IPS-18a (cell line): ENCODE measurements at regions not wholly inside any gene's neighbourhood (a gene's known extent, or its start where the extent isn't known, plus 50 kb on each side); places are given as distances from the start of the nearest gene placed in this dataset.

Experiments
- H3K27ac ChIP-seq: one replicate; pipeline ENCODE4 v1.5.1; 2013; ENCODE audit warnings: low read length
- H3K27me3 ChIP-seq: one replicate; pipeline ENCODE4 v1.6.1; 2013; ENCODE audit warnings: mild to moderate bottlenecking, low read length; ENCODE audit not compliant: control insufficient read depth, insufficient read depth
- H3K36me3 ChIP-seq: one replicate; pipeline ENCODE4 v1.6.1; 2013; ENCODE audit warnings: low read depth, low read length; ENCODE audit not compliant: control insufficient read depth
- H3K4me1 ChIP-seq: one replicate; pipeline ENCODE4 v1.6.1; 2013; ENCODE audit warnings: low read depth, low read length; ENCODE audit not compliant: control insufficient read depth
- H3K4me3 ChIP-seq: one replicate; pipeline ENCODE4 v1.5.1; 2013; ENCODE audit warnings: low read length
- H3K9ac ChIP-seq: one replicate; pipeline ENCODE4 v1.6.1; 2013; ENCODE audit warnings: mild to moderate bottlenecking, low read length, moderate library complexity
- H3K9me3 ChIP-seq: one replicate; pipeline ENCODE4 v1.6.1; 2013; ENCODE audit warnings: low read depth, low read length; ENCODE audit not compliant: control insufficient read depth

GRCh38 chr3:110470310-110470709 lies 601.3 kb upstream of the NECTIN3 start:
- Histone ChIP-seq H3K4me3 (no peak overlapping the region), H3K4me1 (no peaks in the 10 kb centered on the region), H3K36me3 (no peaks in the 10 kb centered on the region)

GRCh38 chr3:110473405-110473804 lies 598.2 kb upstream of the NECTIN3 start:
- no peaks in the 10 kb centered on the region for H3K9me3 ChIP-seq
- H3K4me3 ChIP-seq: no peak overlapping the region
- H3K36me3 ChIP-seq: no peaks in the 10 kb centered on the region
- no peak overlapping the region for H3K9ac ChIP-seq
- no peaks in the 10 kb centered on the region for H3K4me1 ChIP-seq
- no peak overlapping the region for H3K27ac ChIP-seq
- no peaks in the 10 kb centered on the region for H3K27me3 ChIP-seq

More at GRCh38 chr3:110470310-110470709, 601.3 kb upstream of the NECTIN3 start:
- H3K27me3 ChIP-seq: no peaks in the 10 kb centered on the region
- H3K27ac ChIP-seq: no peak overlapping the region
- H3K9ac ChIP-seq: no peak overlapping the region
- no peaks in the 10 kb centered on the region for H3K9me3 ChIP-seq

GRCh38 chr3:110474397-110474796 lies 597.2 kb upstream of the NECTIN3 start:
- Histone ChIP-seq H3K27ac (no peak overlapping the region), H3K27me3 (no peaks in the 10 kb centered on the region), H3K9me3 (no peaks in the 10 kb centered on the region), H3K36me3 (no peaks in the 10 kb centered on the region), H3K9ac (no peak overlapping the region), H3K4me3 (no peak overlapping the region), H3K4me1 (no peaks in the 10 kb centered on the region)

- no peak overlapping the region for H3K27ac ChIP-seq
- H3K9me3 ChIP-seq: peaks cover 3% of the 10 kb centered on the region
- no peaks in the 10 kb centered on the region for H3K36me3 ChIP-seq
- no peaks in the 10 kb centered on the region for H3K27me3 ChIP-seq
- no peak overlapping the region for H3K9ac ChIP-seq
- no peak overlapping the region for H3K4me3 ChIP-seq
- H3K4me1 ChIP-seq: no peaks in the 10 kb centered on the region
Observed at GRCh38 chr3:110478377-110479054, 593.1 kb upstream of the NECTIN3 start.

- peaks cover 3% of the 10 kb centered on the region for H3K9me3 ChIP-seq
- no peak overlapping the region for H3K27ac ChIP-seq
- no peak overlapping the region for H3K4me3 ChIP-seq
- no peaks in the 10 kb centered on the region for H3K27me3 ChIP-seq
- H3K36me3 ChIP-seq: no peaks in the 10 kb centered on the region
- no peak overlapping the region for H3K9ac ChIP-seq
- no peaks in the 10 kb centered on the region for H3K4me1 ChIP-seq
Observed at GRCh38 chr3:110479731-110480130, 591.9 kb upstream of the NECTIN3 start.

GRCh38 chr3:110485389-110485788 lies 586.2 kb upstream of the NECTIN3 start:
- Histone ChIP-seq H3K36me3 (no peaks in the 10 kb centered on the region), H3K9ac (no peak overlapping the region), H3K27ac (no peak overlapping the region), H3K4me1 (no peaks in the 10 kb centered on the region), H3K9me3 (peaks cover 6% of the 10 kb centered on the region), H3K27me3 (no peaks in the 10 kb centered on the region), H3K4me3 (no peak overlapping the region)

GRCh38 chr3:110487840-110488239 lies 583.8 kb upstream of the NECTIN3 start:
- H3K27me3 ChIP-seq: no peaks in the 10 kb centered on the region
- peaks cover 6% of the 10 kb centered on the region for H3K9me3 ChIP-seq
- no peak overlapping the region for H3K27ac ChIP-seq

GRCh38 chr3:110491413-110491812 lies 580.2 kb upstream of the NECTIN3 start:
- H3K9me3 ChIP-seq: peaks cover 3% of the 10 kb centered on the region
- no peaks in the 10 kb centered on the region for H3K27me3 ChIP-seq
- peaks cover 8% of the 10 kb centered on the region for H3K4me1 ChIP-seq
- no peaks in the 10 kb centered on the region for H3K36me3 ChIP-seq
- no peak overlapping the region for H3K4me3 ChIP-seq
- peak overlapping the region; percentile 64 for H3K27ac ChIP-seq
- H3K9ac ChIP-seq: no peak overlapping the region

More at GRCh38 chr3:110487840-110488239, 583.8 kb upstream of the NECTIN3 start:
- H3K4me1 ChIP-seq: peaks cover 8% of the 10 kb centered on the region
- no peak overlapping the region for H3K4me3 ChIP-seq
- H3K36me3 ChIP-seq: no peaks in the 10 kb centered on the region
- H3K9ac ChIP-seq: no peak overlapping the region

- Histone ChIP-seq H3K9ac (no peak overlapping the region), H3K4me3 (no peak overlapping the region), H3K9me3 (peaks cover 2% of the 10 kb centered on the region)
Observed at GRCh38 chr3:110492876-110493275, 578.7 kb upstream of the NECTIN3 start.

GRCh38 chr3:110493438-110494092 lies 578.1 kb upstream of the NECTIN3 start:
- Histone ChIP-seq H3K4me1 (peaks cover 8% of the 10 kb centered on the region), H3K9ac (no peak overlapping the region), H3K36me3 (no peaks in the 10 kb centered on the region), H3K27me3 (no peaks in the 10 kb centered on the region), H3K27ac (no peak overlapping the region), H3K9me3 (no peaks in the 10 kb centered on the region), H3K4me3 (no peak overlapping the region)

More at GRCh38 chr3:110492876-110493275, 578.7 kb upstream of the NECTIN3 start:
- H3K27me3 ChIP-seq: no peaks in the 10 kb centered on the region
- no peaks in the 10 kb centered on the region for H3K36me3 ChIP-seq
- H3K4me1 ChIP-seq: peaks cover 8% of the 10 kb centered on the region
- H3K27ac ChIP-seq: no peak overlapping the region

- H3K36me3 ChIP-seq: no peaks in the 10 kb centered on the region
- no peak overlapping the region for H3K4me3 ChIP-seq
- H3K4me1 ChIP-seq: peaks cover 8% of the 10 kb centered on the region
- no peak overlapping the region for H3K9ac ChIP-seq
- H3K27ac ChIP-seq: no peak overlapping the region
- H3K27me3 ChIP-seq: no peaks in the 10 kb centered on the region
- H3K9me3 ChIP-seq: no peaks in the 10 kb centered on the region
Observed at GRCh38 chr3:110494093-110494490, 577.5 kb upstream of the NECTIN3 start.

GRCh38 chr3:110494728-110495127 lies 576.9 kb upstream of the NECTIN3 start:
- Histone ChIP-seq H3K9me3 (no peaks in the 10 kb centered on the region), H3K4me3 (no peak overlapping the region), H3K27me3 (no peaks in the 10 kb centered on the region), H3K9ac (no peak overlapping the region), H3K27ac (no peak overlapping the region), H3K36me3 (no peaks in the 10 kb centered on the region), H3K4me1 (peaks cover 8% of the 10 kb centered on the region)
